CD4-positive, alpha-beta T cell (primary cell): ENCODE measurements at regions not wholly inside any gene's neighbourhood (a gene's known extent, or its start where the extent isn't known, plus 50 kb on each side); places are given as distances from the start of the nearest gene placed in this dataset.

Source experiments
- ATAC-seq: fragments of 200-7000 bp; cut with Tn5 transposase; one replicate; pipeline ENCODE4 v1.10.0; 2022; ENCODE audit warnings: mild to moderate bottlenecking; ENCODE audit not compliant: poor library complexity
- CTCF ChIA-PET: fragments of 350-600 bp; sonication (Branson Sonifier 250); formaldehyde crosslinking; loops from one replicate; lab custom pipeline; 2021; ENCODE audit warnings: antibody characterized with exemption, inconsistent platforms; lab: Charles Lee
- POLR2A ChIA-PET: fragments of 350-600 bp; sonication (Branson Sonifier 250); formaldehyde crosslinking; loops from one replicate; lab custom pipeline; 2021; ENCODE audit warnings: antibody characterized with exemption, inconsistent platforms; lab: Charles Lee
- DNase-seq, 14 experiments: peaks; one replicate each; pipeline ENCODE4 v3.0.0-alpha.2; 2013 to 2020; ENCODE audit warnings: mixed read lengths in 2 of 14
- H3K27ac ChIP-seq, 2 donors: one replicate each; pipeline versions ENCODE4 v1.5.1 to v1.7.0; 2013; ENCODE audit warnings: low read length in 2 of 2, low read depth in 1 of 2, mild to moderate bottlenecking in 1 of 2
- H3K27me3 ChIP-seq, 2 experiments: 1 replicate in 1 of 2; 2 replicates in 1 of 2; pipeline versions ENCODE4 v1.6.1 to v1.7.0; 2013; ENCODE audit warnings: low read length in 2 of 2, control low read depth in 1 of 2, mild to moderate bottlenecking in 1 of 2, moderate library complexity in 1 of 2; ENCODE audit not compliant: insufficient read depth in 2 of 2, control insufficient read depth in 1 of 2
- H3K36me3 ChIP-seq: one replicate; pipeline ENCODE4 v1.6.1; 2013; ENCODE audit warnings: low read length, control low read depth; ENCODE audit not compliant: insufficient read depth
- H3K4me1 ChIP-seq: one replicate; pipeline ENCODE4 v1.6.1; 2013; ENCODE audit warnings: low read length, control low read depth; ENCODE audit not compliant: insufficient read depth
- H3K4me3 ChIP-seq: one replicate; pipeline ENCODE4 v1.5.1; 2013; ENCODE audit warnings: mild to moderate bottlenecking, low read length, moderate library complexity
- H3K9me3 ChIP-seq, 2 experiments: 1 replicate in 1 of 2; 2 replicates in 1 of 2; pipeline versions ENCODE4 v1.6.1 to v1.7.0; 2013; ENCODE audit warnings: low read length in 2 of 2, mild to moderate bottlenecking in 2 of 2, control low read depth in 1 of 2, moderate library complexity in 1 of 2; ENCODE audit not compliant: control insufficient read depth in 1 of 2, insufficient read depth in 1 of 2
- H3K27ac Mint-ChIP-seq: one replicate; pipeline ENCODE4 v1.8.0; 2020; ENCODE audit warnings: mixed read lengths
- H3K27me3 Mint-ChIP-seq: one replicate; pipeline ENCODE4 v1.8.0; 2021; ENCODE audit warnings: mixed read lengths
- H3K36me3 Mint-ChIP-seq: one replicate; pipeline ENCODE4 v1.8.0; 2021; ENCODE audit warnings: low read depth, mixed read lengths
- H3K4me1 Mint-ChIP-seq: one replicate; pipeline ENCODE4 v1.8.0; 2021; ENCODE audit warnings: low read depth, mixed read lengths
- H3K4me3 Mint-ChIP-seq: one replicate; pipeline ENCODE4 v1.8.0; 2020; ENCODE audit warnings: mild to moderate bottlenecking, mixed read lengths
- H3K9me3 Mint-ChIP-seq: one replicate; pipeline ENCODE4 v1.8.0; 2020; ENCODE audit warnings: mixed read lengths
- intact Hi-C, 2 experiments: fragments of 100-400 bp; cut with DNase I in 1 of 2; cut with micrococcal nuclease in 1 of 2; formaldehyde crosslinking; loops; one replicate each; pipeline versions ENCODE4 v1.15.1 to v1.9.0; 2023 to 2025; cut with DNase I, micrococcal nuclease
- TF ChIP-seq, protein P1 (sequence below): fragments of 200-600 bp; IDR thresholded peaks from one replicate; pipeline ENCODE4 v1.8.0; 2022; ENCODE audit warnings: antibody characterized with exemption, mild to moderate bottlenecking

DNA sequence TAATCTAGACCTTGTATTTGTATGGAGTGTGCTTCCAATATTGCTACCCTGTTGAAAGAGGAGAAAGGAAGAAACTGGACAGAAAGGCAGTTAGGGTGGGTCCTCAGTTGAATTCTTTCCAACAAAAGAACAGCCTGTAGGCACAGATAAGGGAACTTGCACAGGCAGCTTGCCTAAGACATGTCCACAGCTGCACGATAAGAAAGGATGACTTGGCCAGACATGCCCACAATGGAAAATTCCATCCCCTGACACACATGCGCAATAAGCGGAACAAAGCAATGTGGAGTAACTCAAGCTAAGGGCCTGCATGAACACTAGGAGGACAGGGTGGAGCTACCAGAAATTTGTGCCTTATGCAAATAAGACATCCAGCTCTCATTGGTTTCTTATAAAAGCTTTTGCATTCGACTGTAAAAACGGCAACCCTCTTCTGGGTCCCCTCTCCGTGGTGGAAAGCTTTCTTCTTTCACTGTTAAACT is 1084.7 kb upstream of the NXPH2 start:
- Mint-ChIP-seq H3K27me3 (no peaks in the 10 kb centered on the region), H3K36me3 (no peaks in the 10 kb centered on the region), H3K27ac (no peak overlapping the region), H3K9me3 (peaks cover 12% of the 10 kb centered on the region), H3K4me1 (no peaks in the 10 kb centered on the region), H3K4me3 (no peak overlapping the region)
- no peak for ATAC-seq
- Histone ChIP-seq H3K27me3 (no peaks in the 10 kb centered on the region), H3K36me3 (no peaks in the 10 kb centered on the region), H3K27ac (no peak overlapping the region), H3K9me3 (peaks cover 0 to 10% of the 10 kb centered on the region in 2 experiments), H3K4me1 (no peaks in the 10 kb centered on the region), H3K4me3 (no peak overlapping the region)
- intact Hi-C loops = no loop called here
- TF ChIP-seq, protein P1, sequence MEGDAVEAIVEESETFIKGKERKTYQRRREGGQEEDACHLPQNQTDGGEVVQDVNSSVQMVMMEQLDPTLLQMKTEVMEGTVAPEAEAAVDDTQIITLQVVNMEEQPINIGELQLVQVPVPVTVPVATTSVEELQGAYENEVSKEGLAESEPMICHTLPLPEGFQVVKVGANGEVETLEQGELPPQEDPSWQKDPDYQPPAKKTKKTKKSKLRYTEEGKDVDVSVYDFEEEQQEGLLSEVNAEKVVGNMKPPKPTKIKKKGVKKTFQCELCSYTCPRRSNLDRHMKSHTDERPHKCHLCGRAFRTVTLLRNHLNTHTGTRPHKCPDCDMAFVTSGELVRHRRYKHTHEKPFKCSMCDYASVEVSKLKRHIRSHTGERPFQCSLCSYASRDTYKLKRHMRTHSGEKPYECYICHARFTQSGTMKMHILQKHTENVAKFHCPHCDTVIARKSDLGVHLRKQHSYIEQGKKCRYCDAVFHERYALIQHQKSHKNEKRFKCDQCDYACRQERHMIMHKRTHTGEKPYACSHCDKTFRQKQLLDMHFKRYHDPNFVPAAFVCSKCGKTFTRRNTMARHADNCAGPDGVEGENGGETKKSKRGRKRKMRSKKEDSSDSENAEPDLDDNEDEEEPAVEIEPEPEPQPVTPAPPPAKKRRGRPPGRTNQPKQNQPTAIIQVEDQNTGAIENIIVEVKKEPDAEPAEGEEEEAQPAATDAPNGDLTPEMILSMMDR = no peak
- DNase-seq = no peak
- ChIA-PET CTCF (no interaction called here), POLR2A (no interaction called here)

DNA sequence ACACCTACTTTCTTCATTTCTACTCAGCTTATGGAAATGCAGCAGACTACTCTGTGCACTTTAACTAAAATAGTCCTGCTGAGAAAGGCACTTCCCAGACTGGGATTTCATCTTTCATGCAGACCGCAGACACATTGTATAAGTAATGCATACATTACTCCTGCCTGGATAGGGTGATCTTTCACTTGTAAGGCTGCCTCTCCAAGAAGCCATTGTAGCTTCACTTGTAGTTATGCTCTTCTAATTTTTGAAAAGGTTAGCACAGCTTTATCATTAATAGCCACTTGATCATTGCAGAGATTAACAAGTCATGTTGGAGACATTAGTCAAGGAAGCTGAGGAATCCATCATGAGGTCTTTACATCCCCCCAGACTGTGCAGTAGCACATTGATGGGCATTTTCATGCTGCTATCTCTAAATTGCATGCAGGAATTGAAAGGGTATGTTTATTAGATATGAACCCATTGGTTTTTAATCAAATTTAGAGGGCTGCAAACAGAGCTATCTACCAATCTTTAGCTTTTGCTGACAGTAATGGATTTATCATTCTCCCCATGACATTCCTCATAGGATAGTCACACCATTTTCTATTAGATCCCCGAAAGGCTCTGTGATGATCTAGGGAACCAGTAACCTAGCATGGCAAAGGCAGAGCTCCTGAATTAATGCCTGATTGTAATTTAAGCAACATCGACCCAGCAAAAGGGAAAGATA is 1074.7 kb upstream of the NXPH2 start:
- Mint-ChIP-seq H3K4me3 (no peak overlapping the region), H3K27me3 (no peaks in the 10 kb centered on the region), H3K36me3 (no peaks in the 10 kb centered on the region), H3K9me3 (peaks cover 3% of the 10 kb centered on the region), H3K27ac (no peak overlapping the region), H3K4me1 (no peaks in the 10 kb centered on the region)
- TF ChIP-seq, protein P1 = no peak
- intact Hi-C loops = no loop called here
- H3K36me3 ChIP-seq = no peaks in the 10 kb centered on the region
- CTCF ChIA-PET = interaction anchor here (1.1 kb wide), 1 partner anchor 9 kb away, joined by 3 read pairs; no protein-coding TSS in a partner anchor
- H3K4me1 ChIP-seq = no peaks in the 10 kb centered on the region
- H3K4me3 ChIP-seq = no peak overlapping the region
- peaks cover 3 to 9% of the 10 kb centered on the region in 2 experiments for H3K9me3 ChIP-seq
- ATAC-seq (no peak), DNase-seq (no peak)
- no peaks in the 10 kb centered on the region for H3K27me3 ChIP-seq
- H3K27ac ChIP-seq = no peak overlapping the region
- POLR2A ChIA-PET = no interaction called here

DNA sequence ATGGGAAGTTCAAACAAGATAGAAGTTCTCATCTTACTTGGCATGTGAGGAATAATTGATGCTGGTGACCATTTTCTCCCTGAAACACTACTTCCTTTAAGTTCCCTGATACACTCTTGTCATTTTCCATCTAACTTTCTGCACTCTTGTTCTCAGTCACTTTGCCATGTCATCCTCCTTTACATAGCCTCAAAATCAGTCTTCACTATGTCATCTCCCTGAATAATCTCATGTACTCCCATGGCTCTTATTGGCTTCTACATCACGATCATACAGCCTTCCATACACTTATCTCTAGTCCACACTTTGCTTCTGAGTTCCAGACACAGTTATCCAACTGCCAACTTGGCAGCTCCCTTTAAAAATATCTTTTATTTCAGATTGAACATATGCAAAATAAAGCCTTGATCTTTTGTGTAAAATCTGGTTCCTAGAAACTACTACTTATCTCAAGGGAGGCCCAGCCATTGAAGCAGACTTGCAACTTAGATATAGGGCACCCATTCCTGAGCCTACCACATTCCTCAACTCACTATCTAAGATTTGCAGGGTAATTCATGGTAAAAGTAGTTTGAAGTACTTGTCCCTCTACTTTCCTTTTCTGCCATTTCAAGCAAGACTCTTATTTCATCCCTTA is 1070.2 kb upstream of the NXPH2 start:
- peaks cover 5 to 9% of the 10 kb centered on the region in 2 experiments for H3K9me3 ChIP-seq
- H3K9me3 Mint-ChIP-seq = peaks cover 12% of the 10 kb centered on the region
- no peaks in the 10 kb centered on the region for H3K27me3 Mint-ChIP-seq
- intact Hi-C loops = no loop called here
- H3K36me3 Mint-ChIP-seq = no peaks in the 10 kb centered on the region
- H3K27ac Mint-ChIP-seq = no peak overlapping the region
- H3K27me3 ChIP-seq = no peaks in the 10 kb centered on the region
- H3K36me3 ChIP-seq = no peaks in the 10 kb centered on the region
- no peak overlapping the region for H3K4me3 ChIP-seq
- no peaks in the 10 kb centered on the region for H3K4me1 ChIP-seq
- DNase-seq (no peak), ATAC-seq (no peak)
- H3K4me1 Mint-ChIP-seq = no peaks in the 10 kb centered on the region
- POLR2A ChIA-PET = no interaction called here
- H3K27ac ChIP-seq = no peak overlapping the region
- no peak overlapping the region for H3K4me3 Mint-ChIP-seq
- TF ChIP-seq, protein P1 = no peak
- CTCF ChIA-PET = no interaction called here
